Body of pancreas (tissue), 4 donors: ENCODE measurements at regions not wholly inside any gene's neighbourhood (a gene's known extent, or its start where the extent isn't known, plus 50 kb on each side); places are given as distances from the start of the nearest gene placed in this dataset.

Source experiments
- ATAC-seq: fragments of 150-250 bp; one replicate; pipeline ENCODE4 v1.9.1; 2016
- DNase-seq, 4 donors: peaks; one replicate each; pipeline ENCODE4 v3.0.0-alpha.2; 2019
- H3K27ac ChIP-seq, 4 donors: fragments of 200-600 bp; sonication (generic); 1 replicate in 3 of 4; 2 replicates in 1 of 4; pipeline versions ENCODE4 v1.5.1 to v1.6.1; 2016 to 2019; ENCODE audit warnings: mild to moderate bottlenecking in 1 of 4, mixed read lengths in 1 of 4, moderate library complexity in 1 of 4
- H3K27me3 ChIP-seq, 2 donors: fragments of 200-600 bp; sonication (generic); one replicate each; pipeline ENCODE4 v1.6.0; 2016; ENCODE audit warnings: mild to moderate bottlenecking in 1 of 2
- H3K36me3 ChIP-seq, 2 donors: fragments of 200-600 bp; sonication (generic); replicated peaks in 1 of 2; 2 replicates each; pipeline ENCODE4 v1.5.1; 2016; ENCODE audit warnings: low read depth in 2 of 2; ENCODE audit not compliant: insufficient read depth in 1 of 2
- H3K4me1 ChIP-seq: fragments of 200-600 bp; sonication (generic); one replicate; pipeline ENCODE4 v1.6.0; 2016
- H3K4me3 ChIP-seq, 2 donors: fragments of 200-600 bp; sonication (generic); 1 replicate in 1 of 2; 2 replicates in 1 of 2; pipeline ENCODE4 v1.5.1; 2016 to 2019
- H3K9me3 ChIP-seq, 3 donors: fragments of 200-600 bp; sonication (generic); 1 replicate in 2 of 3; 2 replicates in 1 of 3; pipeline ENCODE4 v1.5.1; 2016
- POLR2A ChIP-seq, 3 donors: fragments of 450-650 bp; IDR thresholded peaks; one replicate each; pipeline ENCODE4 v1.6.1; 2016; ENCODE audit warnings: antibody characterized with exemption in 3 of 3, mild to moderate bottlenecking in 2 of 3
- WGBS, 2 donors: methylation state at CpG; one replicate each; pipeline ENCODE4 v1.1.5; 2017; 5-methylcytosine and 5-hydroxymethylcytosine counted together
- intact Hi-C: fragments of 100-400 bp; cut with DNase I; formaldehyde crosslinking; loops from one replicate; pipeline ENCODE4 v1.15.1; 2023
- TF ChIP-seq, protein P1 (sequence below), 7 experiments: fragments of 450-650 bp in 4 of 7; fragments of 200-600 bp in 3 of 7; sonication (generic) in 3 of 7; IDR thresholded peaks; one replicate each; pipeline ENCODE4 v1.5.1; 2016 to 2019; ENCODE audit warnings: antibody characterized with exemption in 7 of 7

DNA sequence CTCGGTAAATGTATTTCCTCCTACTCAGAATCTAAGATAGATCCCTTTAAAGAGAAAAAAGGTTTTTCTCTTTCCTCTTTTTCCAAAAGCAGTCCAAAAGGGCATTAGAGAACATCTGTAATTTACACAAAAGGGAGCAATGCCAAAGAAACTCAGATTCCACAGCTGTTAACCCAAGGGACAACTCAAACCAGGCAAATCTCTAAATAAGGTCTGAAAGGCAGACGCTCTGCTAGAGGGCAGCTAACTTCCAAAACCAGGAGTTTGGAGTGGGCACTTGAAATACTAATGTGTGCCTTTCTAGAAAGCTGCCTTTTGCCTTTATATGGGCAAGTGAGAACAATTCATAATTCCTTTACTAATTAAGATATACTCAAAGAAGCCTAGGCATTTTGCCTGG is 435.7 kb downstream of the ZFHX3 start:
- ATAC-seq (no peak), DNase-seq (no peak)
- Histone ChIP-seq H3K4me1 (no peaks in the 10 kb centered on the region), H3K9me3 (no peaks in the 10 kb centered on the region), H3K4me3 (no peak overlapping the region), H3K27me3 (no peaks in the 10 kb centered on the region), H3K36me3 (no peaks in the 10 kb centered on the region), H3K27ac (no peak overlapping the region)
- no peak for TF ChIP-seq POLR2A (IDR thresholded peaks at IDR 0.05)
- TF ChIP-seq, protein P1, sequence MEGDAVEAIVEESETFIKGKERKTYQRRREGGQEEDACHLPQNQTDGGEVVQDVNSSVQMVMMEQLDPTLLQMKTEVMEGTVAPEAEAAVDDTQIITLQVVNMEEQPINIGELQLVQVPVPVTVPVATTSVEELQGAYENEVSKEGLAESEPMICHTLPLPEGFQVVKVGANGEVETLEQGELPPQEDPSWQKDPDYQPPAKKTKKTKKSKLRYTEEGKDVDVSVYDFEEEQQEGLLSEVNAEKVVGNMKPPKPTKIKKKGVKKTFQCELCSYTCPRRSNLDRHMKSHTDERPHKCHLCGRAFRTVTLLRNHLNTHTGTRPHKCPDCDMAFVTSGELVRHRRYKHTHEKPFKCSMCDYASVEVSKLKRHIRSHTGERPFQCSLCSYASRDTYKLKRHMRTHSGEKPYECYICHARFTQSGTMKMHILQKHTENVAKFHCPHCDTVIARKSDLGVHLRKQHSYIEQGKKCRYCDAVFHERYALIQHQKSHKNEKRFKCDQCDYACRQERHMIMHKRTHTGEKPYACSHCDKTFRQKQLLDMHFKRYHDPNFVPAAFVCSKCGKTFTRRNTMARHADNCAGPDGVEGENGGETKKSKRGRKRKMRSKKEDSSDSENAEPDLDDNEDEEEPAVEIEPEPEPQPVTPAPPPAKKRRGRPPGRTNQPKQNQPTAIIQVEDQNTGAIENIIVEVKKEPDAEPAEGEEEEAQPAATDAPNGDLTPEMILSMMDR (IDR thresholded peaks at IDR 0.05): no peak
- intact Hi-C loops: no loop called here
- 61 to 69% methylated on average over 2 of the region's 2 CpGs for WGBS, 2 donors

DNA sequence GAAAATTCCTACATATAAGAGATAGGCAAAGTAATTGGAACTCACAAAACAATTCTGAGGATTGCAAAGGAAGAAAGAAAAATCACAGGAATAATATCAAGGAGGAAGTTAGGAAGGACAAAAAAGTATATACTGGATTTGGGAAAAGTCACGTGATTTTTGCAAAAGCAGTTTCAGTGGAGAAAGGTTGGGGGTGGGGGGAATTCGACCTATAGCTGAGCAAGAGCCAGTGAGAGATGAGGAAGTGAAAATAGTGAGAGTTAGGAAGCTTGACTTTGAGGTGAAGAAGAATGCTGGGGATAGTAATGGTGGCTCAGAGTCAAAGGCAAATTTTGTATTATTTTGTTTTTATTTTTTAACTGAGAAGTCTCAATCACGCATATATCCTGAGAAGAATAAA is 438.0 kb upstream of the PMFBP1 start:
- no peaks in the 10 kb centered on the region for H3K36me3 ChIP-seq
- DNase-seq (no peak), ATAC-seq (no peak)
- H3K27ac ChIP-seq: no peak overlapping the region
- TF ChIP-seq POLR2A (IDR thresholded peaks at IDR 0.05): no peak
- TF ChIP-seq, protein P1 (IDR thresholded peaks at IDR 0.05): no peak
- no peaks in the 10 kb centered on the region for H3K9me3 ChIP-seq
- intact Hi-C loops: no loop called here
- no peaks in the 10 kb centered on the region for H3K27me3 ChIP-seq
- H3K4me1 ChIP-seq: no peaks in the 10 kb centered on the region
- 60 to 81% methylated on average over 3 of the region's 3 CpGs for WGBS, 2 donors
- no peak overlapping the region for H3K4me3 ChIP-seq

DNA sequence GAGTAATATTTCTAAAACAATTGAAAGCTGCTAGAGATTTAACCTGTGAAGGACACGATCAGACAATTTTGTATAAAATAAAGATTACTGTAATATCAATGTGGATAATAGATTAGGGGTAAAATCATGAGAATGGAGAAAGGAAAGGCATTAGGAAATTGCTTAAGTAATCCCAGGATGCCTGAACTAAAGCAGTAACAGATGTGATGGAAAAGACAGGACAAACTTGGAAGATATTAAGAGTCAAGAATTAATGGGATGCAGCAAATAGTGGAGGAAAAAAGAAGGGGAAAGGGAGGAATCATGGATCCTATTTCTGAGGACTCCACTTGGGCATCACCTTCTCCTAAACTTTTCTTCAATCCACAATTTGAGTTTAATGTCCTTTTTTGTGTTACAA is 437.1 kb upstream of the PMFBP1 start:
- 68 to 76% methylated on average over 1 of the region's 1 CpG for WGBS, 2 donors
- no peak for DNase-seq
- Histone ChIP-seq H3K36me3 (no peaks in the 10 kb centered on the region), H3K27me3 (no peaks in the 10 kb centered on the region), H3K4me1 (no peaks in the 10 kb centered on the region), H3K27ac (no peak overlapping the region), H3K4me3 (no peak overlapping the region), H3K9me3 (no peaks in the 10 kb centered on the region)
- no peak for ATAC-seq
- TF ChIP-seq POLR2A (IDR thresholded peaks at IDR 0.05): no peak
- TF ChIP-seq, protein P1 (IDR thresholded peaks at IDR 0.05): no peak
- intact Hi-C loops: no loop called here

DNA sequence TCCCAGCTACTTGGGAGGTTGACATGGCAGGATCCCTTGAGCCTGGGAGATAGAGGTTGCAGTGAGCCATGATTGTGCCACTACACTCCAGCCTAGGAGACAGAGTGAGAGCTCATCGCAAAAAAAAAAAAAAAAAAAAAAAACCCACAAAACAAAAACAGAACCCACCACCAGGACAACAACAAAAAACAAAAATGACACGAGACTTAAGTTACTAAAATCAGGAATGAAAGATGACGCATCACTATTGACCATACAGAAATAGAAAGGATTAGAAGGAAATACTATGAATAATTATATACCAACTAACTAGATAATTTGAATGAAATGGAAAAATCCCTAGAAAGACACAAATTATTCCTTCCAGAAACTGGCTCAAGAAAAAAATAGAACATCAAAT is 432.4 kb upstream of the PMFBP1 start:
- no peaks in the 10 kb centered on the region for H3K4me1 ChIP-seq
- TF ChIP-seq, protein P1 (IDR thresholded peaks at IDR 0.05): no peak
- no peak for TF ChIP-seq POLR2A (IDR thresholded peaks at IDR 0.05)
- ATAC-seq: no peak
- 86 to 93% methylated on average over 3 of the region's 3 CpGs for whole genome bisulfite sequencing, 2 donors
- intact Hi-C loops: no loop called here
- no peak overlapping the region for H3K4me3 ChIP-seq
- H3K27me3 ChIP-seq: no peaks in the 10 kb centered on the region
- no peaks in the 10 kb centered on the region for H3K36me3 ChIP-seq
- no peak overlapping the region for H3K27ac ChIP-seq
- DNase-seq: no peak
- H3K9me3 ChIP-seq: no peaks in the 10 kb centered on the region

DNA sequence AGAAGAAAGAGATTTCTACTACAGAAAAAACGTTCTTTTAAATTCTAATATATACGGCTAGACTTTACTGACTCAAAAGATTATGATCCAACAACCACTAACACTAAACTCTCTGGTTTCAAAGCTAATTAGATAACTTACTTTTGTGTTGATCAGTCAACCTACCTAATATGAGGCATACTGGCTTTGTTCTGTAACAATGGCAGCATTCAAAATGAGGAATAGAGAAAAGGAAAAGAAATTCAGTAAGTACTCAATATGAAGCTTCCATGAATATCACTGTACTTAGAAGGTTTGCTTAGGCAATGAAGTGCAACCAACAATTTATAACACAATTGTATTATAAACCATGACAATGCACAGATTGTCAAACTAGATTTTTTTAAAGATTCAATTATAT is 430.5 kb upstream of the PMFBP1 start:
- no peaks in the 10 kb centered on the region for H3K36me3 ChIP-seq
- H3K27me3 ChIP-seq: no peaks in the 10 kb centered on the region
- no peaks in the 10 kb centered on the region for H3K9me3 ChIP-seq
- TF ChIP-seq, protein P1 (IDR thresholded peaks at IDR 0.05): no peak
- no peak for TF ChIP-seq POLR2A (IDR thresholded peaks at IDR 0.05)
- H3K4me1 ChIP-seq: no peaks in the 10 kb centered on the region
- ATAC-seq (no peak), DNase-seq (no peak)
- H3K4me3 ChIP-seq: no peak overlapping the region
- intact Hi-C loops: no loop called here
- WGBS, 2 donors: 84 to 86% methylated on average over 2 of the region's 2 CpGs
- no peak overlapping the region for H3K27ac ChIP-seq
